ENCODE measurements at regions not wholly inside any gene's neighbourhood (a gene's known extent, or its start where the extent isn't known, plus 50 kb on each side); places are given as distances from the start of the nearest gene placed in this dataset.

GRCh38 chr13:36520111-36520510, 87.8 kb downstream of the CCNA1 start:
- POLR2A ChIA-PET = no interaction called here

DNA sequence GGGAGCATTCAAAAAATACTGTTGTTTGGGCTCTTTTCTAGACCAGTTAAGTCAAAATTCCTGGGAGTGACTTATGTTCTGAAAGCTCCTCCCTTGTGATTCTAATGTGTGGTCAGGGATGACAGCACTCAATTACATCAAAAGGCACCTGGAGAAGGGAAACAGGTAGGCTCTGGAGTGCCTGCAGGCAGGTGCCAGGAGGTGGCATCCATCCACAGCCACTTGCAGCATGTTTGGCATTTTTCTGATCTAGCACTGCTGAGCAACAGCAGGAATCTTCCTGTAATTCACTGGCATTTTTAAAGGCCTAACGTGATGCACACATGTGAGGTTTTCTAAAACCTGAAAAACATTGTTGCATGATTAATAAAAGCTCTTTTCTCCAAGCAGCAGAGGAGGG, 94.6 kb downstream of the CCNA1 start:
- Histone ChIP-seq H3K27ac (ENCODE audit: low read depth in 2 of 2, low read length in 1 of 2) (no peak overlapping the region), H3K4me3 (ENCODE audit: low read depth in 2 of 2, low read length in 1 of 2) (no peak overlapping the region), H3K9me2 (no peaks in the 10 kb centered on the region), H3F3A (replicated peaks; ENCODE audit: insufficient read depth) (peaks cover 2% of the 10 kb centered on the region), H3K36me3 (replicated peaks in 1 of 2; ENCODE audit: control insufficient read depth in 1 of 2, insufficient read depth in 2 of 2, low read length in 1 of 2) (no peaks in the 10 kb centered on the region), H4K20me1 (ENCODE audit: insufficient read depth) (no peaks in the 10 kb centered on the region), H3K9ac (no peak overlapping the region), H2AFZ (ENCODE audit: low read depth) (no peak overlapping the region), H3K27me3 (ENCODE audit: insufficient read depth) (no peaks in the 10 kb centered on the region), H3K4me2 (no peak overlapping the region), H3K4me1 (ENCODE audit: control insufficient read depth in 1 of 2, insufficient read depth in 2 of 2, low read depth in 1 of 2, low read length in 1 of 2) (peaks cover 0 to 13% of the 10 kb centered on the region in 2 experiments; a peak in 1 of 4 replicates), H3K79me2 (ENCODE audit: insufficient read depth) (no peaks in the 10 kb centered on the region), H3K9me3 (no peaks in the 10 kb centered on the region)
- DNase-seq = no peak
- no peak for TF ChIP-seq FOSL2 (IDR thresholded peaks at IDR 0.05; ENCODE audit: borderline replicate concordance, low read depth)
- TF ChIP-seq, protein P1, sequence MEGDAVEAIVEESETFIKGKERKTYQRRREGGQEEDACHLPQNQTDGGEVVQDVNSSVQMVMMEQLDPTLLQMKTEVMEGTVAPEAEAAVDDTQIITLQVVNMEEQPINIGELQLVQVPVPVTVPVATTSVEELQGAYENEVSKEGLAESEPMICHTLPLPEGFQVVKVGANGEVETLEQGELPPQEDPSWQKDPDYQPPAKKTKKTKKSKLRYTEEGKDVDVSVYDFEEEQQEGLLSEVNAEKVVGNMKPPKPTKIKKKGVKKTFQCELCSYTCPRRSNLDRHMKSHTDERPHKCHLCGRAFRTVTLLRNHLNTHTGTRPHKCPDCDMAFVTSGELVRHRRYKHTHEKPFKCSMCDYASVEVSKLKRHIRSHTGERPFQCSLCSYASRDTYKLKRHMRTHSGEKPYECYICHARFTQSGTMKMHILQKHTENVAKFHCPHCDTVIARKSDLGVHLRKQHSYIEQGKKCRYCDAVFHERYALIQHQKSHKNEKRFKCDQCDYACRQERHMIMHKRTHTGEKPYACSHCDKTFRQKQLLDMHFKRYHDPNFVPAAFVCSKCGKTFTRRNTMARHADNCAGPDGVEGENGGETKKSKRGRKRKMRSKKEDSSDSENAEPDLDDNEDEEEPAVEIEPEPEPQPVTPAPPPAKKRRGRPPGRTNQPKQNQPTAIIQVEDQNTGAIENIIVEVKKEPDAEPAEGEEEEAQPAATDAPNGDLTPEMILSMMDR (IDR thresholded peaks at IDR 0.05) = no peak
- no peak for TF ChIP-seq EP300 (IDR thresholded peaks at IDR 0.05; ENCODE audit: borderline replicate concordance in 1 of 2, low read depth in 1 of 2, low read length in 1 of 2)
- no peak for TF ChIP-seq EZH2phosphoT487 (IDR thresholded peaks at IDR 0.05; ENCODE audit: borderline replicate concordance, low read depth)
- TF ChIP-seq MEF2A (IDR thresholded peaks at IDR 0.05; ENCODE audit: borderline replicate concordance, low read depth) = no peak
- POLR2A ChIA-PET = no interaction called here
- 0% methylated on average over 1 of the region's 1 CpG for WGBS (ENCODE audit: low lambda C conversion rate)
- CTCF ChIA-PET = no interaction called here

More at GRCh38 chr13:36520111-36520510, 87.8 kb downstream of the CCNA1 start:
- H3K36me3 ChIP-seq (replicated peaks in 1 of 2; ENCODE audit: control insufficient read depth in 1 of 2, insufficient read depth in 2 of 2, low read length in 1 of 2) = no peaks in the 10 kb centered on the region
- H4K20me1 ChIP-seq (ENCODE audit: insufficient read depth) = no peaks in the 10 kb centered on the region
- no peaks in the 10 kb centered on the region for H3K9me3 ChIP-seq
- H3K79me2 ChIP-seq (ENCODE audit: insufficient read depth) = no peaks in the 10 kb centered on the region
- no peak overlapping the region for H3K4me2 ChIP-seq
- no peak for TF ChIP-seq RCOR1 (IDR thresholded peaks at IDR 0.05; ENCODE audit: low read length)
- no peak for TF ChIP-seq FOXM1 (IDR thresholded peaks at IDR 0.05; ENCODE audit: low read depth)
- no peak for TF ChIP-seq SMC3 (IDR thresholded peaks at IDR 0.05; ENCODE audit: low read depth, low read length)
- TF ChIP-seq, protein P1 (IDR thresholded peaks at IDR 0.05) = no peak
- TF ChIP-seq RFX5 (IDR thresholded peaks at IDR 0.05; ENCODE audit: low read length) = no peak
- no peak for TF ChIP-seq TAF1 (IDR thresholded peaks at IDR 0.05; ENCODE audit: borderline replicate concordance, low read depth, low read length)
- TF ChIP-seq, protein P2, sequence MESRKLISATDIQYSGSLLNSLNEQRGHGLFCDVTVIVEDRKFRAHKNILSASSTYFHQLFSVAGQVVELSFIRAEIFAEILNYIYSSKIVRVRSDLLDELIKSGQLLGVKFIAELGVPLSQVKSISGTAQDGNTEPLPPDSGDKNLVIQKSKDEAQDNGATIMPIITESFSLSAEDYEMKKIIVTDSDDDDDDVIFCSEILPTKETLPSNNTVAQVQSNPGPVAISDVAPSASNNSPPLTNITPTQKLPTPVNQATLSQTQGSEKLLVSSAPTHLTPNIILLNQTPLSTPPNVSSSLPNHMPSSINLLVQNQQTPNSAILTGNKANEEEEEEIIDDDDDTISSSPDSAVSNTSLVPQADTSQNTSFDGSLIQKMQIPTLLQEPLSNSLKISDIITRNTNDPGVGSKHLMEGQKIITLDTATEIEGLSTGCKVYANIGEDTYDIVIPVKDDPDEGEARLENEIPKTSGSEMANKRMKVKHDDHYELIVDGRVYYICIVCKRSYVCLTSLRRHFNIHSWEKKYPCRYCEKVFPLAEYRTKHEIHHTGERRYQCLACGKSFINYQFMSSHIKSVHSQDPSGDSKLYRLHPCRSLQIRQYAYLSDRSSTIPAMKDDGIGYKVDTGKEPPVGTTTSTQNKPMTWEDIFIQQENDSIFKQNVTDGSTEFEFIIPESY (IDR thresholded peaks at IDR 0.05; ENCODE audit: borderline replicate concordance, low read depth) = no peak
- TF ChIP-seq GABPA (IDR thresholded peaks at IDR 0.05; ENCODE audit: low read depth) = no peak
- no peak for TF ChIP-seq POLR2AphosphoS5 (IDR thresholded peaks at IDR 0.05; ENCODE audit: low read depth, low read length)
- H3K4me1 ChIP-seq (ENCODE audit: control insufficient read depth in 1 of 2, insufficient read depth in 2 of 2, low read depth in 1 of 2, low read length in 1 of 2) = no peaks in the 10 kb centered on the region
- WGBS (ENCODE audit: low lambda C conversion rate) = 18% methylated on average over 2 of the region's 2 CpGs
- H3K9ac ChIP-seq = no peak overlapping the region
- DNase-seq = no peak
- peaks cover 6% of the 10 kb centered on the region; the same call in 1 of the 2 replicates for H3K27me3 ChIP-seq (ENCODE audit: insufficient read depth)
- no peak overlapping the region for H3K4me3 ChIP-seq (ENCODE audit: low read depth in 2 of 2, low read length in 1 of 2)
- H3K9me2 ChIP-seq = no peaks in the 10 kb centered on the region
- CTCF ChIA-PET = interaction anchor here (1.3 kb wide), 1 partner anchor 10 kb away, joined by 3 read pairs; no protein-coding TSS in a partner anchor
- H3F3A ChIP-seq (replicated peaks; ENCODE audit: insufficient read depth) = no peaks in the 10 kb centered on the region
- no peak overlapping the region for H3K27ac ChIP-seq (ENCODE audit: low read depth in 2 of 2, low read length in 1 of 2)
- H2AFZ ChIP-seq (ENCODE audit: low read depth) = no peak overlapping the region

All from SK-N-SH (cell line).